IMR-90 (cell line): ENCODE measurements at regions not wholly inside any gene's neighbourhood (a gene's known extent, or its start where the extent isn't known, plus 50 kb on each side); places are given as distances from the start of the nearest gene placed in this dataset.
A peak's percentile ranks its signal among the peaks of the same experiment; 100 is the strongest.

ENCODE experiments used
- ATAC-seq: fragments of 200-7000 bp; cut with Tn5 transposase; 2 replicates; pipeline ENCODE4 v1.9.1; 2020; ENCODE audit warnings: low read depth, mild to moderate bottlenecking, moderate library complexity
- BruUV-seq: library from RNA; stranded (reverse); fragments of 400-500 nt; replicated peaks from 2 replicates; lab custom pipeline; 2021; lab: Mats Ljungman, UMichigan
- CTCF ChIA-PET: fragments of 300-600 bp; formaldehyde crosslinking; extraction: SDS; loops from one replicate; lab custom pipeline; 2021; ENCODE audit warnings: antibody characterized with exemption; lab: Yijun Ruan, JAX
- POLR2A ChIA-PET: fragments of 300-600 bp; sonication (Branson Sonifier 250); formaldehyde crosslinking; loops from one replicate; lab custom pipeline; 2022; ENCODE audit warnings: antibody characterized with exemption; ENCODE audit not compliant: unreplicated experiment; lab: Charles Lee
- DNase-seq: peaks from one replicate; pipeline ENCODE4 v3.0.0; 2013
- H2AFZ ChIP-seq: replicated peaks from 2 replicates; pipeline ENCODE3; 2013; ENCODE audit warnings: low read length, mild to moderate bottlenecking; ENCODE audit not compliant: poor library complexity
- H2AK5ac ChIP-seq: 2 replicates; pipeline ENCODE4 v1.6.1; 2013; ENCODE audit warnings: low read depth, low read length, inconsistent platforms
- H2AK9ac ChIP-seq: replicated peaks from 2 replicates; pipeline ENCODE3; 2013; ENCODE audit warnings: mild to moderate bottlenecking, low read depth, low read length, moderate library complexity; ENCODE audit not compliant: poor library complexity
- H2BK120ac ChIP-seq: 2 replicates; pipeline ENCODE4 v1.6.1; 2013; ENCODE audit warnings: low read depth, low read length, inconsistent platforms
- H2BK15ac ChIP-seq: 3 replicates; pipeline ENCODE4 v1.6.1; 2013; ENCODE audit warnings: low read depth, low read length, inconsistent platforms
- H2BK20ac ChIP-seq: 2 replicates; pipeline ENCODE4 v1.6.1; 2013; ENCODE audit warnings: low read depth, mild to moderate bottlenecking, inconsistent platforms, low read length, moderate library complexity
- H2BK5ac ChIP-seq: 2 replicates; pipeline ENCODE4 v1.6.1; 2013; ENCODE audit warnings: mild to moderate bottlenecking, low read depth, low read length, inconsistent platforms; ENCODE audit not compliant: poor library complexity, severe bottlenecking
- H3K14ac ChIP-seq: replicated peaks from 2 replicates; pipeline ENCODE4 v1.6.1; 2013; ENCODE audit warnings: low read depth, low read length, inconsistent platforms
- H3K18ac ChIP-seq: 2 replicates; pipeline ENCODE4 v1.6.1; 2013; ENCODE audit warnings: low read depth, low read length, control low read depth
- H3K23ac ChIP-seq: 2 replicates; pipeline ENCODE4 v1.6.1; 2013; ENCODE audit warnings: low read depth, low read length, inconsistent platforms
- H3K27ac ChIP-seq: 2 replicates; pipeline ENCODE4 v1.5.1; 2013; ENCODE audit warnings: mild to moderate bottlenecking, control low read depth, low read length; ENCODE audit not compliant: insufficient read depth
- H3K27me3 ChIP-seq: 2 replicates; pipeline ENCODE4 v1.6.1; 2013; ENCODE audit warnings: low read length; ENCODE audit not compliant: control insufficient read depth, insufficient read depth
- H3K36me3 ChIP-seq: 2 replicates; pipeline ENCODE4 v1.6.1; 2013; ENCODE audit warnings: low read length, mixed read lengths; ENCODE audit not compliant: control insufficient read depth, insufficient read depth
- H3K4ac ChIP-seq: 2 replicates; pipeline ENCODE4 v1.6.1; 2013; ENCODE audit warnings: low read depth, low read length, inconsistent platforms
- H3K4me1 ChIP-seq: 2 replicates; pipeline ENCODE4 v1.6.1; 2013; ENCODE audit warnings: low read length, mixed read lengths; ENCODE audit not compliant: control insufficient read depth, insufficient read depth
- H3K4me2 ChIP-seq: 2 replicates; pipeline ENCODE4 v1.6.1; 2013; ENCODE audit warnings: low read depth, mild to moderate bottlenecking, control low read depth, low read length, moderate library complexity
- H3K4me3 ChIP-seq: 2 replicates; pipeline ENCODE4 v1.5.1; 2013; ENCODE audit warnings: low read depth, mild to moderate bottlenecking, control low read depth, low read length, moderate library complexity; ENCODE audit not compliant: insufficient read depth
- H3K56ac ChIP-seq: 2 replicates; pipeline ENCODE4 v1.6.1; 2013; ENCODE audit warnings: low read length, inconsistent platforms; ENCODE audit not compliant: insufficient read depth; ENCODE audit errors: extremely low read depth
- H3K79me1 ChIP-seq, 2 experiments: 2 replicates each; pipeline ENCODE4 v1.6.1; 2013; ENCODE audit warnings: low read length in 2 of 2, inconsistent platforms in 1 of 2, low read depth in 1 of 2
- H3K9ac ChIP-seq: 2 replicates; pipeline ENCODE4 v1.6.1; 2013; ENCODE audit warnings: low read depth, low read length, control low read depth
- H3K9me1 ChIP-seq: 2 replicates; pipeline ENCODE4 v1.6.1; 2013; ENCODE audit warnings: low read length, inconsistent platforms; ENCODE audit not compliant: insufficient read depth
- H3K9me3 ChIP-seq: 2 replicates; pipeline ENCODE4 v1.6.1; 2013; ENCODE audit warnings: low read length; ENCODE audit not compliant: control insufficient read depth, insufficient read depth
- H4K20me1 ChIP-seq: 2 replicates; pipeline ENCODE4 v1.6.1; 2013; ENCODE audit warnings: low read length, inconsistent platforms; ENCODE audit not compliant: insufficient read depth
- H4K5ac ChIP-seq: 2 replicates; pipeline ENCODE4 v1.6.1; 2013; ENCODE audit warnings: mild to moderate bottlenecking, low read depth, low read length, control low read depth
- H4K8ac ChIP-seq, 2 experiments: 2 replicates each; pipeline ENCODE4 v1.6.1; 2013; ENCODE audit warnings: low read depth in 2 of 2, low read length in 2 of 2, control low read depth in 1 of 2, inconsistent platforms in 1 of 2
- H4K91ac ChIP-seq: 2 replicates; pipeline ENCODE4 v1.6.1; 2013; ENCODE audit warnings: low read depth, low read length, inconsistent platforms; ENCODE audit not compliant: insufficient read depth
- CEBPB ChIP-seq: IDR thresholded peaks from 2 replicates; pipeline ENCODE4 v1.6.1; 2012; ENCODE audit warnings: low read depth, low read length, improper control_type of control experiment
- NFE2L2 ChIP-seq: fragments of 150-350 bp; IDR thresholded peaks from 2 replicates; pipeline ENCODE4 v1.6.1; 2016; ENCODE audit warnings: low read depth, mild to moderate bottlenecking, low read length
- WGBS, 2 experiments: methylation state at CpG; one replicate each; pipeline versions ENCODE4 v1.1.5 to v1.1.7; 2013; ENCODE audit warnings: missing lambda C conversion rate in 2 of 2; ENCODE audit not compliant: insufficient read length in 1 of 2; ENCODE audit errors: extremely low coverage in 2 of 2; 5-methylcytosine and 5-hydroxymethylcytosine counted together
- dilution Hi-C: fragments of 300-500 bp; cut with HindIII; formaldehyde crosslinking; loops from one replicate; pipeline ENCODE4 v1.14.3; 2018; ENCODE audit warnings: low sequenced_read_pairs; ENCODE audit not compliant: unreplicated experiment
- in situ Hi-C: fragments of 300-500 bp; cut with MboI; formaldehyde crosslinking; loops from 3 replicates; pipeline ENCODE4 v1.14.3; 2019; ENCODE audit warnings: low sequenced_read_pairs, inconsistent platforms, mixed read lengths
- intact Hi-C: fragments of 100-400 bp; cut with micrococcal nuclease; formaldehyde crosslinking; loops from 2 replicates; pipeline ENCODE4 v1.10.0; 2022

GRCh38 chrX:7261672-7262332 is 113.8 kb upstream of the PUDP start:
- Histone ChIP-seq H3K4me3 (no peak overlapping the region), H4K5ac (no peak overlapping the region), H3K9me3 (no peaks in the 10 kb centered on the region; the same call in 1 of the 2 replicates), H3K4me2 (no peak overlapping the region), H3K14ac (no peak overlapping the region), H2AK5ac (no peak overlapping the region), H3K27me3 (no peaks in the 10 kb centered on the region), H3K4ac (no peak overlapping the region), H2BK15ac (no peak overlapping the region), H3K56ac (no peak overlapping the region), H4K91ac (no peak overlapping the region), H2AFZ (no peak overlapping the region), H3K27ac (no peak overlapping the region), H2BK5ac (no peak overlapping the region), H4K8ac (no peak overlapping the region), H3K9ac (no peak overlapping the region), H2BK20ac (no peak overlapping the region), H3K79me1 (no peaks in the 10 kb centered on the region), H4K20me1 (no peaks in the 10 kb centered on the region), H2AK9ac (no peak overlapping the region), H2BK120ac (no peak overlapping the region), H3K9me1 (peaks cover 3% of the 10 kb centered on the region; the same call in 1 of the 2 replicates), H3K36me3 (no peaks in the 10 kb centered on the region), H3K18ac (no peak overlapping the region), H3K4me1 (no peaks in the 10 kb centered on the region; the same call in 1 of the 2 replicates), H3K23ac (no peak overlapping the region)
- in situ Hi-C loops, result no loop called here
- intact Hi-C loops, result no loop called here
- TF ChIP-seq NFE2L2, result no peak
- 0 out of 2 replicates have a peak, but pooled peaks have one; percentile 8 for TF ChIP-seq CEBPB
- no TSS peak for BruUV-seq
- ATAC-seq (no peak), DNase-seq (no peak)
- dilution Hi-C loops, result no loop called here
- 80% methylated on average over 1 of the region's 5 CpGs; no CpG with 5 or more reads in 1 of the 2 experiments for WGBS, 2 experiments
- ChIA-PET CTCF (no interaction called here), POLR2A (no interaction called here)
